Inferior parietal cortex (tissue), 1 donor: ENCODE measurements at regions not wholly inside any gene's neighbourhood (a gene's known extent, or its start where the extent isn't known, plus 50 kb on each side); places are given as distances from the start of the nearest gene placed in this dataset.

Experiments used
- DNase-seq: peaks from one replicate; pipeline ENCODE4 v3.0.0-alpha.2; 2016; ENCODE audit errors: extremely low spot score

- DNase-seq = peak; percentile 29
Observed at GRCh38 chr12:92466391-92467305, 236.1 kb upstream of the PLEKHG7 start.

GRCh38 chr12:92465786-92466295, 236.9 kb upstream of the PLEKHG7 start:
- DNase-seq = no peak

DNA sequence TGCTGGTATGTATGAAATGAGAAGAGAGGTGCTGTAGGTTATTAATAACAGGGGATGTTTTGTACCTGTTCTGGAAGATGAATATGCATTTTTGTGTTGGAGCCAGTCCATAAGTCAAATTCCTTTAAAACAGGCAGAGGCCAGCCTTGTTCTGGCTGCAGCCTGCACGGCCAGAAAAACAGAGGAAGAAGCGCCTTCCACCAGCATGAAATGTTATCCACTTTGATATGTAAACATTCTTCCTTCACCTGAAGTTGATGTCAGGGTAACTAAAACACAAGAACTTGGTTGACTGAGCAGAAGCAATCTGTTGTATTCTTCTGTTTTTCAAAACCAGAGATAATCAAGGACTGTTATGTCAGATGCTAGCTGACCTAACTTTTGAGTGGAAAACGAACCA, 237.9 kb upstream of the PLEKHG7 start:
- DNase-seq = no peak

DNA sequence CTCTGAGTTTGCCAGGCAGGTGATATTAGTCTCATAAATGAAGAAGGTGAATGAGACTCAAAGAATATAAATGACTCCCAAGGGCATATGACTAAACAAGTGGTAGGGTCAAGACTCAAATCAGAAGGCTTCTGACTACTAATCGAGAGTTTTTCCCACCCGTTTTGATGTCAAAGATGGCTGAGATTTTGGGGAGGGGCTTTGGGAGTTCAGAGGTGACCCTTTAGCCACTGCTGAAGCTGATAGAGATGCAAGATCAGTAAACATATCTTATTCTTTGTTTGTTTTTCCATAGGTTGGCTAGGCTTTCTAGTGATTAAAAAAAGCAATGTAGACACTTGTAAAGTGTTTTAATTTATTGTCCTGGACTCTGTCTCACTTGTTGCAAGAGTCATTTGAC, 239.6 kb upstream of the PLEKHG7 start:
- no peak for DNase-seq

- DNase-seq = no peak
Observed at GRCh38 chr12:92462527-92462926, 240.3 kb upstream of the PLEKHG7 start.

DNA sequence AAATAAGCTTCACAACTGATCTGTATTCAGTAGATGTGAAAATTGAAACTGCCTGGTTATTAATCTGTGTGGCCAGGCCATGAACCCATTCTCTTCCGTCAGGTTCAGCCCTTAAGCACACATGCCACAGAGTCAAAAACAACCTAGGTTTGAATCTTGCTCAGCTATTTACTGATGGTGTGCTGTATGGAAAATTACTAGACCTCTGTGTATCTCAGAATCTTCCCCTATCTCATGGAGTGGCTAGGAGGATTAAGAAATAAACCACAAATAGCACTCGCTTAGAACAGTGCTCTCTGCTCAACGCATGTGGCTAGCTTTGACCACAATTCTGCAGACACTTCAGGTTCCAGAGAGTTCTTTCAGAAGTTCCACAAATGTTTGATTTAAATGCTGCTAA, 240.7 kb upstream of the PLEKHG7 start:
- no peak for DNase-seq

GRCh38 chr12:92459850-92460249, 242.9 kb upstream of the PLEKHG7 start:
- DNase-seq = no peak

DNA sequence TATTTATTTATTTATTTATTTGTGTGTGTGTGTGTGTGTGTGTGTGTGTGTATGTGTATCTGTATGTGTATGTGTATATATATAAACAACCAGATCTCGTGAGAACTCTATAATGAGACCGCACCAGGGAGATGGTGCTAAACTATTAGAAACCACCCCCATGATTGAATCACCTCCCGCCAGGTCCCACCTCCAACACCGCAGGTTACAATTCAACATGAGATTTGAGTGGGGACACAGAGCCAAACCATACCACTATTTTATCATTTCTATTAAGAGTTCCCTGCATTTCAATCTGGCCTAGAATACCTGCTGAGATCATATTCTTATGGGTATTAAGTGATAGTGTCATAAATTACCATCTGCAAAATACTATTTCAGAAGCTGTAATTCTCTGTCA, 243.8 kb upstream of the PLEKHG7 start:
- no peak for DNase-seq

DNA sequence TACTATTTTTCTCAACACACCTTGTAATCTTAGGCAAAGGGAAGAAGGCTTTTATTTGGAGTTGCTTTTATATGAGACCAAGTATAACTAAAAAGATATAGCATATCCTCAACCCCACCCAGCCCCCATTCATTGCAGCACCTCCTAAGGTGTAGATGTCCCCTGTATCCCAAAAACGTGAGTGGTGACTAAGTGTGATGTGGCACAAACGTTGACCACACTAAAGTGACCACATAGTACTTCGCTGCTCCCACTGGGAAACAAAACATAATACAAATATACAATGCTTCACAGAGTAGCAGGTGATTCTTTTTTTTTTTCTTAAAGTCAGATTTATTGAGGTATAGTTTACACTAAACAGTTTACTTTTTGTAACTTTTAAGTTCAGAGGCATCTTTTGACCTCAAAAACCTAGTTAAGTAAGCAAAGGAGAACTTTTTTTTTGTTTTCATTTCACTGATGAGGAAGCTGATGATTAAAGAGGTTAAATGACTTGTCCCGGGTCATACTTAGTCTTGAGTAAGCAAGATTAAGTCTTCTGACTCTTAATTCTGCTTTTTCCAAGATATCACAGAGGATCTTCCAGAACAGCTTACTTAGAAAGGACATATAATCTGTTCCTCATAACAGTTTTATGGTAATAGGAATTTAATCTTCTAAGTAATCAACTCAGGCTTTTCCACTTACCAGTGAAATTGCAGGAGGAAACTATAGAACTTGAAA, 245.2 kb upstream of the PLEKHG7 start:
- DNase-seq = no peak

GRCh38 chr12:92452763-92453162, 250.0 kb upstream of the PLEKHG7 start:
- no peak for DNase-seq

- DNase-seq = no peak
Observed at GRCh38 chr12:92446083-92446460, 256.7 kb upstream of the PLEKHG7 start.

DNA sequence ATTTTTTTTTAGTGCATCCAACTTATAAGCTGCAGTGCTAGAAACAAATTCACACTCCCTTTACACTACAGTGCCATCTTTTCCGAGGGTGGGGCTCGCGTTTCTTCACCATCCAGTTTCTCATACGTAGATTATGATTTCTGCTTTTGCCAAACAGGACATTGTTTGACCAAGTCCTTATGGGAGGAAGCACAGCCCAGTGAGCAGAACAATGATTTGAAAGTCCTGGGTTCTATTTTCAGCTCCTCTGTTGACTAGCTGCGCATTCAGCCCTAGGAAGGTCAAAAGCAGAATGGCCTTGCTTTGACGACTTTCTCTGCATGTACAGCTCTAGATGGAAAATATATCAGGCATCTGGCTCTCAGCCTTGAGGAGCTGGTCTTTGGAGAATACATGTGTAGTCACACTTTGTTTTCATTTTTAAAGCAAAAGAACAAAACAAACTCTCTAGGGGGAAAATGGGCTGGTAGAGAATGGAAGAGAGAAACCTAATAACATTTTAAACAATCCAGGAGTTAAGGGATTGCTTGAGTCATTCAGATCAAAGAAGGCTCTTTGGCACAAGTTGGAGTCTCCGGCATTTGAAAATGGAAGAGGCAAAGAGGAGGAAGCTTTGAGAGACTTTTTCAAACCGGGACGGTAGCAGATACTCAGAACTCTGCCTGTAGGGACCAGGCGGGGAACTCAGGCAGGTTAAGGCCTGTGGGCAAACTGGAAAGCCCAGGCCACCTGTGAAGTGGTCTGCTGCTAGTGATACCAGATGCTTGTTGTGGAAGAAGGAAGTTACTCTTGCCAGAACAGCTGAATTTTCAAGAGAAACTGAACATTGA, 257.3 kb upstream of the PLEKHG7 start:
- DNase-seq = no peak

DNA sequence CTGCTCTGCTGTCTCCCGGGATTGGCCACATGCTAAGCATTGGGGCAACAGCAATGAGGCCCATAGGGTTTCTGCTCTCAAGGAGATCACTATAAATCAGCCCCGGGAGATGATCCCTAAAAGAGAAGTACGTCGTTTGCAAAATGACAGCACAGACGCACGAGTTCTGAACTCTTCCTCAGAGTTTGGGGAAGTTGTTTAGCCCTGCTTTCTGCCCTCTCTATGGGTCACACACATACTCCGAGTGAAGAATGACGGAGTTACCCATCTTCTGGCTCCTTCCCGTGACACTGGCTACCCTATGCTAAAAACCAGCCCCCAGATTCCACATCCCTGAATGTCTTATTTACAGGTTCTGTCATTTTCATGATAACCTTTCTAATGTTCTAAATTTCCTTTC, 258.0 kb upstream of the PLEKHG7 start:
- DNase-seq = no peak

GRCh38 chr12:92442782-92443181, 260.0 kb upstream of the PLEKHG7 start:
- no peak for DNase-seq

DNA sequence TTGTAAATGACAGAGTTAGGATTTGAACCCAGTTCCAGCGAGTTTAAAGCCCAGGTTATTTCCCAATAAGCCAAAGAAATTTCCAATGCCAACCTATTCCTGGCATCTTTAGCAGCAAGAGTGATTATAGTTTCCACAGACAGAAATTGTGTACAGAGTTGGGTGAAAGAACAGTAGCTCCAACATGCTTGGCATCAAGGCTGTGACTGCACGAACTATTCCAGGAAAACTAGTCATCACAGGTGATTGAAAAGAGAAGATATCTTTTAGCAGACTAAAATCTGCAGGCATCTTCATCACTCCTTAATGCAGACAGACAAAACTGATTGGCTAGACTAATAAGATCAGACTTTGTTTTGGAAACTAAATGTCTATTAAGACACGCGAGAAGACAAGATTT, 262.7 kb upstream of the PLEKHG7 start:
- DNase-seq = no peak

DNA sequence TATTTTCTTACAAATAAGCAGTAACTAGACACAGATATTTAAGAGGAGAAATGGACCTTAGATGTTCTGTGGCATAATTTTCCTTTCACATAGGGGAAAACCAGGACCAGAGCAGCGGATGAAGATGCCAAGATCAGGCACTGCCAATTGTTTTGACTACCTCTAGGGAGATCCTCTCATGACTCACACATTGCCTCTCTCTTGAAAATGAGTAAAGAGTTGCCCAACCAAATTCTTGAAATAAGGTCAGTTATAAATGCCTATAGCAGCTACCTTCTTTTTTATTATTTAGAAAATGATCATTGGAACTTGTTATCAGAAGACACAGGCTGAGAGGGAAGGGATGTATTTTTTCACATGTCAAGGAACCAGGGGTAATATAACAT, 263.4 kb upstream of the PLEKHG7 start:
- no peak for DNase-seq

- DNase-seq = no peak
Observed at GRCh38 chr12:92438641-92439419, 264.0 kb upstream of the PLEKHG7 start.

DNA sequence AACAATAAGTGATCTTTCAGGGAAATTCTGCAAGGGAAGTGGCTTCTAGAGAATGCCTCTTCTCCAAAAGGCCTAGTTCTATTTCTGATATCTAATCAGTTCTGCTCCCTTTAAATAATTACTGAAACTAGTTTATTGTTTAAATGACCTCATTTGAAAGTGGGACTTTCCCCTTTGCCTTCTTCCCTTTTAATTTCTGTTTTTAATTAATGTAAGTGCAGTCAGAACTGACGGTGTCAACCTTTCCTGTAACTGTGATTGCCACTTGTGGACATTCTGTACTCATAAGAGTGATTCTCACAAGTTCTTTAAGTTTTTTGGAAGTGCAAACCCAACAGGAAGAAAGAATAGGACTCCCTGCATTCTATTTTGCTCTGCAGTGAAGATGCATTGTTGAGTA, 265.3 kb upstream of the PLEKHG7 start:
- no peak for DNase-seq

- DNase-seq = no peak
Observed at GRCh38 chr12:92436856-92437255, 265.9 kb upstream of the PLEKHG7 start.

- no peak for DNase-seq
Observed at GRCh38 chr12:92434607-92435025, 268.2 kb upstream of the PLEKHG7 start.

DNA sequence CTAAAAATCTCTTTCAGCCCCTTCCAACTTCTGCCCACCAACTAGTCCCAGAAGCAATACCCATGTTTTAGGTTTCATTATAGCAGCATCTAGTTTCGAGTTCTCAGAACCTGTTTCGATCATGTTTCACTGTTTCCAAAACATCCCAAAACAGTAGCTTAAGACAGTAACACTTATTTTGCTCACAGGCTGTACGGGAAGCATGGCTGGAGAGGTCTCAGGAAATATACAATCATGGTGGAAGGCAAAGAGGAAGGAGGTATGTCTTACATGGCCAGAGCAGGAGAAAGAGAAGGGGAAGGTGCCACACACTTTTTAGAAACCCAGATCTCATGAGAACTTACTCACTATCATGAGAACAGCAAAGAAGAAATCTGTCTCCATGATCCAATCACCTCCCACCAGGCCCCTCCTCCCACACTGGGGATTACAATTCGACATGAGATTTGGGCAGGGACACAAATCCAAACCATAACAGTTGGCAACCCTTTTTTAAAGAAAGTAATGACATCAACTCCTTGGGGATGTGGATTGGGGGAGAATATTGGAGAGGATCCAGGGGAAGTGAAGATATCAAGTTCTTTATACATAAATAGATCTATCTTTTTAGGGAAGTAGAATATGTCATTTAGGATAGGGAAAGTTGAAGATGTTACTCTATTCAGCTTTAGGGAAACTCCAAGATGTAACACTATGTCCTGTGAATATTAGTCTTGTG, 269.9 kb upstream of the PLEKHG7 start:
- DNase-seq = no peak
